RKO (cell line): ENCODE measurements at regions not wholly inside any gene's neighbourhood (a gene's known extent, or its start where the extent isn't known, plus 50 kb on each side); places are given as distances from the start of the nearest gene placed in this dataset.
"Not testable (repeated sequence)": the region's sequence is repeated elsewhere in the genome, so short reads cannot be mapped to it uniquely, and the experiment has no call there.

ENCODE experiments used
- DNase-seq: peaks from one replicate; pipeline ENCODE4 v3.0.0-alpha.2; 2016; ENCODE audit warnings: low spot score

DNA sequence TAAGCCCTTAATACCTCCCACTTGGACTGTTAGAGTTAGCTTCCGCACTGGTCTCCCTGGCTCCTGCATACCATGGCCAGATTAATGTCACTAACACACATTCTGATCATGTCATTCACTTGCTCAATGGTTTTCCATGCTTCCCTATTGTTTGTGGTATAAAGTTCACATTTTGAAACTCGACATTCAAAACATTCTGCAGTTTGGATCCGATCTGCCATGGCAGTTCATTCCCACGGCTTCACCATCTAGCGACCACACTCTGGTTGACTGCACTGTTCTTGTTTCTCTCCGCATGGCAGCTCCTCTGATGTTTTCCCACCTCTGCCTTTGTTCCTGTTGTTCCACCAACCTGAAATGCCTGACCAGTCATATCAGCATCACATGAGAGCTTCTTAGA is 87.4 kb upstream of the WAC start:
- no peak for DNase-seq

DNA sequence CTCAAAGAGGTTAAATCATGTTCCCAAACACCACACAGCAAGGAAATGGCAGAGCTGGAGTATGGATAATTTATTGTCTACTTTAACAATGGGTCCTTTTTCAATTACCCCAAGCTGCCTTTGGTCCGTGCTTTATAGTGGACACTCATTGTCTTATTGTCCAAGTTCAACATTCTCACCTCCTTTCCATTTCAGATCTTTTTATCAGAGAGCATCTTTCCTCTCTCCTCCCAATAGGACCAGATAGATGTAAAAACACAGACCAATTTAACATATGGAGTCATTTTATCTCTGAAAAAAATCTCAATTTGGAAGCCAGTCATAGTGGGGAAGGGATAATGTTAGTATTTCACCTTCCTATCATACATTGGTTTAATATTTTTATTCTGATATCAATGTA is 83.5 kb upstream of the WAC start:
- no peak for DNase-seq

DNA sequence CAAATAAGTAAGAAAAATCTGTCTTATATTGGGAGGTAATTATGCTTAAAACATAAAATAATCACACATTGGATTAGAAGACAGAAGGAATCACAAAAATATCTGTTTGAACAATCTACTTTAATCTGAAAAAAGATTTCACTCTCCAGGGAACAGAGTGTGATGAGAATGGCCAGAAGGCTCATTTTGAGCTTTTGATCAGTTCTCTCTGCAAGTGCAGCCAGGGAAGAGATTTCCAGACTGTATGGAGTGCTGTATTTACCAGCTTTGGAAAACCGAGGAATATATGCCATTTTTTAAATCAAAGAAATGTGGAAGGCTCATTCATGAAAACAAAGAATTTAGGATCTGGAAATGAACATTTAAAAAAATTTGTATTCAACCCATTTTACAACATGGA is 83.0 kb upstream of the WAC start:
- DNase-seq: no peak

DNA sequence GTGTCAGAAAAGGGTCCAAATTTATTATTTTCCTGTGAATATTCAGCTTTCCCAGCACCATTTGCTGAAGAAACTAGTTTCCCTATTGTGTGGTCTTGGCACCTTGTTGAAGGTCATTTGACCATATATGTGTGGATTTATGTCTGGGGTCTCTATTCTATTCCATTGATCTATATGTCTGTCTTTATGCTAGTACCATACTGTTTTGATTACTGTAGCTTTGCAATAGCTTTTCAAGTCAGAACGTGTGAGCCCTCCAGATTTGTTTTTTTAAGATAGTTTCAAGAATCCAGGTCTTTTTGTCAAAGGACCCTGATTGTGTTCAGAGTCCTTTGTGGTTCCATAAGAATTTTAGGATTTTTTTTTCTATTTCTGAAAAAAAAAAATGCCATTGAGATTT is 79.0 kb upstream of the WAC start:
- no peak for DNase-seq

DNA sequence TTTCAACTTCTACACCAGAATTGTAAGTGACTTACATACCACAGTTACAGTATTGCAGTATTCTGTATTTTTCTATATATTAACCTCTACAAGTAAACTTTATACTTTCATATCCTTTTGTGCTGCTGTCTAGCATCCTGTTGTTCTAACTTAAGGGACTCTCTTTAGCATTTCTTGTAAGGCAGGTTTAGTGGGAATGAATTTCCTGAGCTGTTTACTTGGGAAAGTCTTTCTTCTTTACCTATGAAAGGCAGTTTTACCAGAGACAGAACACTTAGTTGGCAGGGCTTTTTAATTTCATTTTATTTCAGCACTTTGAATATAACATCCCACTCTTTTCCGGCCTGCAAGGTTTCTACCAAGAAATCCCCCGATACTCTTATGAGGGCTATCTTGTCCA is 75.8 kb upstream of the WAC start:
- DNase-seq: no peak

DNA sequence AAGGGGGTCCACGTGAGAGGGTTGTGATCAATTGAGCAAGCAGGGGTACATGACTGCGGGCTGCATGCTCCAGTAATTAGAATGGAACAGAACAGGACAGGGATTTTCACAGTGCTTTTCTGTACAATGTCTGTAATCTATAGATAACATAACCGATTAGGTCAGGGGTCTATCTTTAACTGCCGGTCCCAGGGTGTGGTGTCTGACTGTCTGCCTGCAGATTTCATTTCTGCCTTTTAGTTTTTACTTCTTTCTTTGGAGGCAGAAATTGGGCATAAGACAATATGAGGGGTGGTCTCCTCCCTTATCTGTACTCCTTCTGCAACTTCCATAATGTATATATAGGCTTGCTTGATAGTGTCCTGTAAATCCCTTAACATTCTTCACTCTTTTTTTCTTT is 75.0 kb upstream of the WAC start:
- not testable (repeated sequence) for DNase-seq

DNA sequence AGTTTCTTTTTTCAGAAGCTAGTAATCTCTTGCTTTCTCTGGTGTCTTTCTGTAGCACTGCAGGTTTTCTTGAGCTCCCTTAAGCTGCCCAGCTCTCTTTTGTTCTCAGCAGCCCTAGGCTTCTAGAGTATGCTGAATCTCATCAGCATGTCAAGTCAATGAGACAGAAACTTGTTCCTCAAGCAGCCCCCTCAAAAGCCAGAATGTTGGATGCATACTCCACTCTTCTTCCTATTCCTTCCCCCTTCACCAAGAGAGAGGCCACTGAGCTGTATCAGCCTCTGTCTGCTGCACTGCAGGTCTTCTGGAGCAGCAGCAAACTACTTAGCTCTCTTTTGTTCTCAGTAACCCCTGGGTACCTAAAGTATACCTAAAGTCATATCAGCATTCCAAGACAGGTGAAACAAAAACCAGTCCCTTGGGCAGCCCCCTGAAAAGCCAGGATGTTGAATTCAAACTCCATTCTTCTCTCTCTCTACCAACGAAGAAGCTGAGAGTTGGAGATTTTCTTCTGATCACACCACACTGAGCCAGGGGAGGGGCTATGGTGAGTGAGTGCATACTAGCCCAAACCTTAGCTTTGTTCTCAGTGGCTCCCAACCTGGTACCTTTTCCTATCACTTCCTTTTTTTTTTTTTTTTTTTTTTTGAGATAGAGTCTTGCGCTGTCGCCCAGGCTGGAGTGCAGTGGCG is 73.3 kb upstream of the WAC start:
- DNase-seq: no peak

DNA sequence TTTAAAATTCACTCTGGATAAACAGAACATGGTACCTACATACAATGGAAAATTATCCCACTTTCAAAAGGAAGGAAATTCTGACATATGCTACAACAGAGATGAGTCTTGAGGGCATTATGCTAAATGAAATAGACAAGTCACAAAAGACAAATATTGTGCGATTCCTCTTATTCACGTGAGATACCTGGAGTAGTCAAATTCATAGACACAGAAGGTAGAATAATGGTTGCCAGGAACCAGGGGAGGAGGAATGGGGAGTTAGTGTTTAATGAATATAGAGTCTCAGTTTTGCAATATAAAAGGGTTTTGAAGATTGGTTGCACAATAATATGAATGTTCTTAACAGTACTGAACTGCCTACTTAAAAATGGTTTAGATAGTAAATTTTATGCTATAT is 69.8 kb upstream of the WAC start:
- no peak for DNase-seq

DNA sequence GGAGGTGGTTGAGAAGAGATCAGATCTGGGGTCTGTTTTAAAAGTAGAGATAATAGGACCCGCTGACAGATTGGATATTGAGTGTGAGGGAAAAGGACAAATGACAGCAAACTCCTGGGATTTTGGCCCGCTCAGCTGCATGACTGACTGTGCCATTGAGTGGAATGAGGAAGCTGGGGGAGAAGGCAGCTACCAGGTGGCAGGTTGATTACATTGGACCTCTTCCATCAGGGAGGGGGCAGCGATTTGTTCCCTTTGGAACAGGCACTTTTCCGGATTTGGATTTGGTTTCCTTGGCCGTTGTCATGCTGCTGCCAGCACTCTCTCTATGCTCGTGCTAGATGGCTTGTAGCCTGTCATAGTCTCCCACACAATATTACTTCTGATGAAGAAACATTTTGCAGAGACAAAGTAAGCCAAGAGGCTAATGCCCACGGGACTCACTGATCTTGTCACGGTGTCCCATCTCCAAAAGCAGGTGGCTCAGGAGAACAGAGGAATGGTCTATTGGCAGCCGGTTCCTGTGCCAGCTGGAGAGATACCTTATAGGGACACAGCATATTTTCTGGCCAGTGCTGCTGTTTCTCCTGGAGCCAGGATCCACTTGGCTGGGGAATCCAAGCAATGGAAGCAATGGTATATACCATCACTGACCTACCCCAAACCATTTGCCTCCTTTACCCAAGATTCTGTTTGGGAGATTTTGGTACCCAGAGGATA is 69.1 kb upstream of the WAC start:
- DNase-seq: no peak

DNA sequence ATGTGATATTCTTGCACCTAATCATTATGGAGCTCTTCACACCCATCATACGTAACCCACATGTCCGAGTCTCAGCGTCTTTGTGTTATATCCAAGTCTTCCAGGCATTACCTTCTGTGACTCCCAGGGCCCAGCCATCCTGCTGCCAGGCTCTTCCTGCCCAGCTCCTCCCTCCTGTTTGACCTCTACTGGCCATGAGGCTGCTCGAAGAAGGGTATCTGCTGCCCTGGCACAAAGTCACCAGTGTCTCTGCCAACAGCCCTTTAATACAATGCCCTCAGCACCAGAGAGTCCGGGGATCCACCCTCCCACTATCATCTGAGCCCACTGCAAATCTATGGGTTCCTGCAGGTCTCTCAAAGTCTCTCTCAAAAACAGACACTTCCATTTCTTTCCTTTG is 65.3 kb upstream of the WAC start:
- DNase-seq: no peak

DNA sequence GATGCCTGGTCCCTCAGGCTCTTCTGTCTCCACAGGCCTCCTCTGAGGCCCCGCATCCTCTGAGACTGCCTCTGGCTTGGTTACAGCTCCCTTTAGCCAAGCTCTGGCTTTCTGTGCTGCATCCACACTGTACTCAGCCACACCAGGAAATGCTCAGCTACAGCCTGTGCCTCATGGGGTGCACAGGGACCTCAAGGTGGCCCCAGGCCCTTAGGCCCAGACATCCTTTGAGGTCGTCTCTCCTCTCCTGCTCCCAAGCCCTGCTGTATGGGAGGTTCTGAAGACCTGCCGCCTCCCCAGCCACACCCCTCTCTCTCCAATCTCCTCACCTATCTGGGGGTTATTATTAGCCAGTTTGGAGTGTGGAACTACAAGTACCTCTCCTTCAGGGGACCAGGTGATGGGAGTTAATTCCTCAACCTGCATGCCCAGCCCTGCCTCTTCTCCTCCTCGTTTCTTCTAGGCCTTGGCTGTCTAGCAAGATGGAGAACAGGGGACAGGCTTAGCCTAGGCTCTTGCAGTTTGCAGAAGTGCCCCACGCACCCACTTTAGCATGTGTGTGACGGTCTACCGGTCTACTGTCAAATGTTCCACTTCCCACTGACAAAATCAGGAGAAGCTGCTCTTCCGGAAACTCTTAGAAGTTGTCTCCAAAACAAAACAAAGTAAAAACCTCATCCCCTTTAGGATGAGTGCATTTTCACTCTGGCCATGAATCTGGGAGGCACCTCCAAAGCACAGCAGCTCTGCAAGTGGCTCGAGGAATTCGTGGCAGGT is 64.0 kb upstream of the WAC start:
- no peak for DNase-seq

DNA sequence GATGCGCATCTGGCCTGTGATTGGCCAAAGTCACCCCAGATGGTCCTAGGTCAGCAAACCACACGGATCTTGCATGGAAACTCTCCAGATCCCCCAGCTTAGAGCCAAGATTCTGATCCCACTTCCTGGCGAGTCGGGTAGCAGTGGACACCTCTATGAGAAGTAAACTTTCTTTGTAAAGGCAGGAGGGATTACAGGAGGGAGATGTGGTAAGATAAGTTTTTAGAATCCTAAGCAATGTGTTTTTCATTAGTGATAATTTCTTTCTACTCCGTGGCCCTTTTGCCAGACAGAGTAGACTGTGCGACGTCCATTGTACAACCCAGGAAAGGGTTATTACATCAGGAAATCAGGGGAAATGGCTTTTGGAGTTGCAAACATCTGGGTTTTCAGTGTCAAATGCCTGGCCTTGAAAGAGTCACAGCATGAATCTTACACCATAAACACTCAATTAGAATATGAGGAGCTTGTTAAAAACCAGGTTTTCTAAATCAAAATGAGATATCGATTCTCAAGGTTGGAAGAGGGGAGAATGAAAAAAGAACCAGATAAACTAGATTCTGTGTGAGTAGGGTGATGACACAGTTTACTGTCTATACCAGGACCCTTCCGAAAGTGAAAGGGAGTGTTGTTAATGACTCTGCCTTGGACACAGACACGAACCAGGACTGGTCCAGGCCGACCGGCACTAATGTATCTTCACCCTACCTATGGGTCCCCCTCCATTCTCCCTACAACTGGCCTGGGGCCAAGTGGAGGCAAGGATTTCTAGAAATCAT is 61.9 kb upstream of the WAC start:
- no peak for DNase-seq

DNA sequence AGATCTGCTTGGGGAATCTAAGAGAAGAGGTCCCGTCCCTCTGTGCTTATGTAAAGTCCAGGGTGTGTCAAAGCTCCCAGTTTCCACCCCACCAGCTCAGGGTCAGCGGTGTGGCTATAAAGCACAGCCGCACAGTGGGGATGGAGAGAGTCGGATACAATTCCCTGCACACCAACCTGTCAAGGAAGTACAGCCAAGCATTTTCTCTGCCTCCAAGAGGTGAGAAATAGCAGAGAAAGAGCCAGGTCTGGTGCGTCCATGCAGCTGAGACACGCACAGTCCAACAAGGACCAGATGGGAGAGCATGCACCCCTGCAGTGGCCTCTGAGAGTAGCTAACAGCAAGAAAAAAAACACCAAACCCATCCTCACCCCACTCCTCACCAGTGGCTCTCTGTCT is 61.3 kb upstream of the WAC start:
- DNase-seq: no peak

DNA sequence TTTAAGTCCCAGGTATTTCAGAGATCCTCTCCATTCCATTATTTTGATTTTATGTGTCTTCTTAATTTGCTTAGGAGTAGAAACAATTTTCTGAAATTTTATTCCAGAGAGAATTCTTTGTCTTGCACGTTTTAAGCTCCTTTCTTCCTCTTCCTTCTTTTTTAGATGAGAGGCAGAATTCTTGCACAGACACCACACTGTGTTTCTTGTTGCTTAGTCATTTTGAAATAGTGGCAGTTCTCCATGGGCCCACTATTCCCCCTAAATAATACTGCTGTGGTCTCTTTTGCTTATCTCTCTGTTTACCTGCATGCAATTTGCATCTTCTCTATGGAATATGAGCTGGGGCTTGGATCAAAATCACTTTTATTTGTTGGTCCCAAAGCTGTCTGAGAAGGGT is 54.3 kb upstream of the WAC start:
- no peak for DNase-seq

DNA sequence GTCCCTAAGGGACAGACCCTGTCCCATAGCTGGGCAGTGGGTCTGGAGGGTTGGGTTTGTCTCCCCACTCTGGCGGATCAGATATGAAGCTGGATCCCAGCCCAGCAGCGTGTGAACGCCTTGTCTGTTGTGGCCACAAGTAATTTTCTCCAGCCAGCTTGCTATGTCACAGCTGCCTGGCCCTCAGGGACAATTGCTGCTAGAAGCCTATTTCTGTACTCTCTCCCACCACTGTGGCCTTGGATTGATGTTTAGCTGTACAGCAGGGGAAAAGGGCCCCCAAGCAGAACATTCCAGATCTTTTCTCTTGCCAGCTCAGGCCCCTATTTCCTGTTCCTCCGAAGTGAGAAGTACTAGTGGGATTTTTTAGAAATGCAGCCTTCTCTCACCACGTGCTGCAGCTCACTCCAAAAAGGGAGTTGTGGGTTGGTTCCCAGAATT is 53.5 kb upstream of the WAC start:
- DNase-seq: no peak

DNA sequence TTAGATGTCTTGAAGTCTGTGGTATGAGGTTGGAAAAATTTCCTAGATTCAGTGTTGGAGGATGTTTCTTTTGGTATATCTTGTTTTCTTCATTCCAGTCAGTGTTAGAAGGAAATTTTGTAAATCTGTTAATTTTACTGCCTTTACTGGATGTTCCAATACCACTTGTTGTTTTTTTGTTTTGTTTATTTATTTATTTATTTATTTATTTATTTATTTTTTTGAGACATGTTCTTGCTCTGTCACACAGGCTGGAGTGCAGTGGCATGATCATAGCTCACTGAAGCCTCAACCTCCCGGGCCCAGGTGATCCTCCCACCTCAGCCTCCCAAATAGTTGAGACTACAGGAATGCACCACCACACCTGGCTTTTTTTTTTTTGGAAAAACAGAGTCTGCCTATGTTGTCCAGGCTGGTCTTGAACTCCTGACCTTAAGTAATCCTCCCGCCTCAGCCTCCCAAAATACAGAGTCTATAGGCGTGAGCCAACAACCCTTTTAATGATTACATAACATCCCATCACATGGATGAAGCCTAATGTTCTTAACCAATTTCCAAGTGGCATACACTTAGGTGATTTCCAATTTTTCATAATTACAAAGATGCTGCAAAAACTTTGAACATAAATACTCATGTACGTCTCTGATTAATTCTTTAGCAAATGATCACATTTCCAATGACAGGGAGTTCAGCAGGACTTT is 52.8 kb upstream of the WAC start:
- no peak for DNase-seq

DNA sequence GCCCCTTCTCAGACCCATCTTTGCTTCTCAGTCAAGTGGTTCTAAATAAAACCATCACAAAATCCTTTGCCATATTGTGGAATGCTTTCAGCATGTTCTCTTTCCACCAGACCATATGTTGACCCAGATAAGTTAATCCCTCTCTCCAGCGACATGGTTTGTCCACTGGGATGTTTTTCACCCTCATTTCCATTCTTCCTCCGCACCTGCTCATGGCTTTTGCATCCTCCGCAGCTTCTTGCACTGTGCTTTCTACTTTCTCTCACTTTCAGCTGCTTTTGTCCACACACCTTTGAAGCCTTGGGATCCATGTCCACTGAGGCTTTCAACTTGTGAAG is 52.3 kb upstream of the WAC start:
- DNase-seq: no peak

DNA sequence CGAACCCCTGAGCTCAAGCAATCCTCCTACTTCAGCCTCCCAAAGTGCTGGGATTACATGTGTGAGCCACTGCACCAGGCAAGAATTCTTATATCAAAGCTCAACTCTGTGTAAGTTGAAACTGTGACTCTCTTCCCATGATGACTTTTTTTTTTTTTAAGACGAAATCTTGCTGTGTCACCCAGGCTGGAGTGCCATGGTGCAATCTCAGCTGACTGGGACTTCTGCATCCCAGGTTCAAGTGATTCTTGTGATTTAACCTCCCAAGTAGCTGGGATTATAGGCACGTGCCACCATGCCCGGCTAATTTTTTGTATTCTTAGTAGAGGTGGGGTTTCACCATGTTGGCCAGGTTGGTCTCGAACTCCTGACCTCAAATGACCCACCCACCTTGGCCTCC is 51.6 kb upstream of the WAC start:
- not testable (repeated sequence) for DNase-seq

DNA sequence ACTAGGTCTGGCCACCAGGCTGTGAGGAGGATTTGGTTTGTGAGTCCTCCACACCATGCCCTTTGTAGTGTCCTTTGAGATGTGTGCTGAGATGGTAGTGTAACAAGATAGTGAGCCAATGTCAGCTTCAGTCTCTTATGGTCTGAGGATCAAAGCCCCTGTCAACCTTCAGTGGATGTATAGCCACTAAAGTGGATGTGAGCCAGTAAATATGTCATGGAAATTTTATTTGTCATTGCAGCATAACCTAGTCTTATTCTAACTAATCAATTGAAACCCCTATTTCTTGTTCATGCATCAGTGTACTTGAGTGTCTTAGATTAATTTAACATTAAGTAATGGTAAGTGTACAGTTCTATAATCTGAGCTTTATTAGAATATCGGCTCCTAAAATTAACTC is 51.0 kb upstream of the WAC start:
- no peak for DNase-seq
